ENCODE measurements at regions not wholly inside any gene's neighbourhood (a gene's known extent, or its start where the extent isn't known, plus 50 kb on each side); places are given as distances from the start of the nearest gene placed in this dataset.

GRCh38 chr2:12968399-12968798 is 251.7 kb downstream of the TRIB2 start:
- no peak for TF ChIP-seq GATA2 (IDR thresholded peaks at IDR 0.05; ENCODE audit: low read depth, low read length)
- no peak for TF ChIP-seq GATA3 (IDR thresholded peaks at IDR 0.05; ENCODE audit: low read depth, low read length)

Data from SH-SY5Y (cell line).